NCI-H1092 treated with DMSO at 0.1 percent for 48 hours (cell line): ENCODE measurements at regions not wholly inside any gene's neighbourhood (a gene's known extent, or its start where the extent isn't known, plus 50 kb on each side); places are given as distances from the start of the nearest gene placed in this dataset.
A peak's percentile ranks its signal among the peaks of the same experiment; 100 is the strongest.
"Not testable (repeated sequence)": the region's sequence is repeated elsewhere in the genome, so short reads cannot be mapped to it uniquely, and the experiment has no call there.

ENCODE experiments used
- DNase-seq: peaks from one replicate; lab custom pipeline; 2025; lab: John Stamatoyannopoulos, UW

DNA sequence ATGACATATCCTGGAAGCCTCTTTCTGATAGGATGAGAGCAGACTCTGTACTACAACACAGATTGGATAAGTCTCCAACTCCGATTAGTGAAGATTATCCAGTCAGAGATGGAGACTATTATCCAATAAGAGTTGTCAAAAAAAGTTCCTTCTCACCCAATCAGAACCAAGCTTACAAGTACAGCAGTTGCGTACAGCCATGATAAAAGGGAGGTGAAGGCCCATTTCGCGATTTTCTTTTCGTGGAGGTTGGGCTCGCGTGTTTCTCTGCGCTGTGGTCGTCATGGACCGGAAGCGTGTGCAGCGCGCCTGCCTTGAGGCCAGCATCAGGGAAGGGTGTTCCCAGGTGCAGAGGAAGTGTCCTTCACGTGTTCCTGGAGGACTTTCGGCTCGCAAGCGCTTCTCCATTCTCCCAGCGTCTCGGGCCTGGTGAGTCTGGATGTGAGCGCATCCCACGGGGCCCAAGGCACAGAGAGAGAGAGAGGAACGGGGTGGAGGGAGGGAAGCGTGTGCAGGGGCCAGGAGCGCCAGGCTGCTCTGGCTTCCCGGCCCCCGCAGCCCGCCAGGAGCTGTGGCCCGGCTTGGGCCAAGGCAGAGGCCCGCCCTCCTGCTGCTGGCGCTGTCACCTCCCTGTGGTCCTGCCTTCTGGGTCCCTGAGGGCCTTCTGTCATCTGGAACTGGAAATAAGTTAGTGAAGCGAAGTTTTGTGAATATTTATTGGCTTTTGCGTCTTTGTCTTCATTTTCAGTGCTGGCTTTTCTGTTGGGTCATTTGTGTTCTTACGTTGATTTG lies 53.9 kb downstream of the CDRT15L2 start:
- DNase-seq = not testable (repeated sequence)

DNA sequence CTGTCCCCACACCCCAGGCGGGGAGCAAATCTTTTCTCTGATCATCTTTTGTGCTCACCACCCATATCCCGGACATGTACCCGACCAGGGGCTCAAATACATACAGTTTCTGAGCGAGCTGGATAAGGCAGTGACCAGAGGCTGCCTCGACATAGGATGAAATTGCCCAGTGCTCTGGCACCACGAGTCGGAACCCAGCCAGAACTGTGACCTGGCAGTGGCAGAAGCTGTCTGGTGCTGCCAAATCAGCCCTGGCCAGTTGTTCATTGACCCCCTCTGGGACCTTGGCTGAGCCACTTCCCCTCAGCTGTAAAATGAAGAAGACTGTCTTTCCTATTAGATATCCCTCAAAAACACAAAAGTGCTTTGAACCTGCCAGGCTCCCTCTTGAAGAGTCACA lies 60.6 kb downstream of the CDRT15L2 start:
- DNase-seq = not testable (repeated sequence)

DNA sequence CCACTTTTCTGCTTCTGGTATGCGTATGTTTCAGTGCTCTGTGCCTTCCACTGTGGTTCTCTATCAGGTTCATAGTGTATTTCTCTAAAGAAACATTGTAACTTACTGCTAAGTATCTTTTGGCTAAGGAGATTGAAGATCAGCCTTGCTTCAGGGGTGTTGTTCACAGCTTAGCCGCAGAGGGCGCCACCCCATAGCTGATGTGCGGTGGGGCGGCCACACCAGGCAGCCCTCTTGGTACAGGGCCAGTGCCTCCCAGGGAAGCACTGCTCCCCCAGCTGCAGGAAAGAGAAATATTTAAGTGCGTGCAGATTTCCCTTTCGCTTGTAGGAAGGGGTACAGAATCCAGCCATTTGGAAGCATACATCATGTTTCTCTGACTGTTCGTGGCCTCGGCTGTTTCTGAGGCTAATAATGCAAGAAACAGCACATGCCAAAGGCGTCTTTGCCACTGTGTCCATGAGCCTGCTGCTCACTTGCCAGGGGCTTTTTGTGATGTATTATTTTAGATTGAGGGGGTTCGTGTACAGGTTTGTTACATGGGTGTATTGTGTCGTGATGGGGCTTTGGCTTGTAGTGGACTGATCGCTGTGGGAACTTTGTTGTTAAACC lies 67.2 kb downstream of the CDRT15L2 start:
- DNase-seq = peak; percentile 15

DNA sequence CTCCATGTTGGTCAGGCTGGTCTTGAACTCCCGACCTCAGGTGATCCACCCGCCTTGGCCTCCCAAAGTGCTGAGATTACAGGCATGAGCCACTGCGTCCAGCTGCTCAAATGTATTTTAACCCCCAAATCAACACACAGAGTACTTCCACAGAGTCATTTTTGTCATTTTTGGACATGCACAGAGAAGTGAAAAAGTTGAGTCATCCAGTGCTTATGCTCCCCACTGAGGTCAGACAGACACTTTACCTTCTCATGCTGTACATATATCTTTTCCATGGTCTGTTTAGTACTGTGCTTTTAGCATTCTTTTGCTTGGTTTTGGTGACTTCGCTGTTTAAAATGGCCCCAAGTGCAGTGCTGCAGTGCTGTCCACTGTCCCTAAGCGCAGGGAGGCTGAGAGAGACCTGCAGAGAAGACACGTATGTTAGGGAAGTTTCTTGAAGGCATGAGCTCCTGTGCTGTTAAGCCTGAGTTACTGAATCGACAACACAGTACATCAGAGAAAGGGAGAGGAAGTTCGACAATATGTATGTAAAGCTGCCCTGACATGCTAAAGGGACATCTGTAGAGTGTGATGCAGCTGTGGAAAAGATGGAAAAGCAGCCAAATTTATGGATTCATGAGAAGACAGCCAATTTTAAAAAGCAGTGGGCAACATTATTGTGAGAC lies 69.7 kb downstream of the CDRT15L2 start:
- DNase-seq = not testable (repeated sequence)

DNA sequence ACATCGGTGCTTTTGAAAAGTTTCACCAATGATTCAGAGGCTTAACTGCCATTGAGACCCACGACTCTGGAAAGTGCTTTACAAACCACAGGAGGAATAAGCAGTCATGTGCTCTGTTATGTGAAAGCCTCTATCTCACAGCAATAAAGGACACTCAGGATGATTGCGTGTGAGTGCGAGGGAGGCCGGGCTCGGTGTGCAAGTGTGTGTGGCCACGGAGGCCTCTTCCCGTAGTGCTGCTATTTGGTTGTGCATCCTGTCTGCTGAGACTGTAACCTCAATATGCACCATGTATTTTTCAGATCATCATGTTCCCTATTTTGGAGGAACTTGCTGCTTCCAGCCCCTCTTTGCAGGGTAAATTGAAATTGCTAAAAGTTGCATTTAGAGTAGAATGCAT lies 71.5 kb downstream of the CDRT15L2 start:
- not testable (repeated sequence) for DNase-seq

DNA sequence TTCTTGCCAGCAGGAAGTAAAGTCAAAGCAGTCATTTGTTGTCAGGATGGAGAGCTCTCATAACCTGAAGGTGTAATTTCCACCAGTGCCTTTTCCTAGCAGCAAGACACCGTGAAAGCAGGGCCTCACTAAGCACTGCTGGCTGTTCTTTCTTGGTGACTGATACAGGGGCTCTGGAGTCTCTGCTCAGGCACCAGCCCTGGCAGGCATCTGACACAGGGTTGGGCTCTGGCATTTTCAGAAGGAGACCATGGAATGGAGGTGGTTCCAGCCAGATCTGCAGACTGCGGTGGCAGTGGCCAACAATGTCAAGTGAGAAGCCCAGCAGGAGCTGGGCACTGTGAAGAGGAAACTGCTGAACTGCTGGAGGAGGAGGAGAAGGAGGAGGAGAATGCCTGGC lies 72.2 kb downstream of the CDRT15L2 start:
- DNase-seq = not testable (repeated sequence)

DNA sequence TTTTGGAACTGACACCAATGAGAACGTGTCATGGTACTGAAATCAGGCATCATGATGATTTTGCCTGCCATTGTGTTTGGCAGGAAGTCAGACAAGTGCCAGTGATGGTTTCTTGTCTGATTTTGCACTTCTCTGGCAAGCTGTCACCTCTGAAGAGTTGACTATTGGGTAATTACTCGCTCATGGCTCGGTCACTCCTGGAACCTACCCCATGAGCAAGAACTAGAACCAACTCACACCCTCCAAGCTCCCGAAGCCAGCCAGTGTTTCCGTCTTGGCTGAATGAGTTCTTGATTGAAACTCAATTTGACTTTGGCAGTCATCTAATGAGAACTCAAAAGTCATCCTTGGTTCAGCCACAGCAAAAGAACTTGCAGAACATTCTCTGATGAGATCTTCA lies 73.9 kb downstream of the CDRT15L2 start:
- not testable (repeated sequence) for DNase-seq

DNA sequence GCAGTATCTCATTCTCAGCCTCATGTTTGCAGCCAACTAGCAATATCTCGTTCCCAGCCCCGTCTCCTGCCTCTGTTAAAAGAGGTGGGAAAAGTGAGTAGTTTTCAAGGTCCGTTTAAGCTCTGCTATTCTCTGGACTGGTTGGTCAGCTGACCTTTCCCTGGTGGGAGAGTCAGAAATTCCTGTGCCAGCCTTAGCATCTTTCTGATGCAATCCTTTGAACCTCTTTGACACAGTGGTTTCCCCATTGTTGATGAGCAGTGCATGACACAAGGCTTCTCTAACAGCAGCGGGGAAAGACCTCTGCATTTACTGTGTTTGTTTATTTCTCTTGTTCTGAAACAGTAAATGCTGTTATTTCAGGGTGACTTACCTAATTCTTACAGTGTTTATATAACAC lies 74.6 kb downstream of the CDRT15L2 start:
- not testable (repeated sequence) for DNase-seq

DNA sequence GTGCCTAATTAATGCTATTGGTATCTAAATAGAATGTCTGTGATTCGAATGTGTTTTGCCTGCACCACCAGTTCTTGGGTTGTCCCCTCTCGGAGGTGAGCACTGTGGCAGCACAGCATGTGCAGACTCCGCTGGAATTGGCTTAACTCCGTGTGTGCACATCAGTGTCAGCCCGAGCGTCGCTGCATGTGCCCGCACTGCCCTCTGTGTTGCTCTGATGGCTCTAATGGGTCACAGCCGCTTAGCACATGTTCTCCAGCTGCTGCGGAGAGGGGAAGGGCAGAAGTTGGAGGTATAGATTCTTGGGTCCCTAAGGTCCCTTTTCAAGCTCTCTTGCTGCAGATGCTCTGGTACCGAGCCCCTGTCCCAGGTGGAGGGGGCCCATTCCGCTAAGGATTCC lies 75.1 kb downstream of the CDRT15L2 start:
- not testable (repeated sequence) for DNase-seq

DNA sequence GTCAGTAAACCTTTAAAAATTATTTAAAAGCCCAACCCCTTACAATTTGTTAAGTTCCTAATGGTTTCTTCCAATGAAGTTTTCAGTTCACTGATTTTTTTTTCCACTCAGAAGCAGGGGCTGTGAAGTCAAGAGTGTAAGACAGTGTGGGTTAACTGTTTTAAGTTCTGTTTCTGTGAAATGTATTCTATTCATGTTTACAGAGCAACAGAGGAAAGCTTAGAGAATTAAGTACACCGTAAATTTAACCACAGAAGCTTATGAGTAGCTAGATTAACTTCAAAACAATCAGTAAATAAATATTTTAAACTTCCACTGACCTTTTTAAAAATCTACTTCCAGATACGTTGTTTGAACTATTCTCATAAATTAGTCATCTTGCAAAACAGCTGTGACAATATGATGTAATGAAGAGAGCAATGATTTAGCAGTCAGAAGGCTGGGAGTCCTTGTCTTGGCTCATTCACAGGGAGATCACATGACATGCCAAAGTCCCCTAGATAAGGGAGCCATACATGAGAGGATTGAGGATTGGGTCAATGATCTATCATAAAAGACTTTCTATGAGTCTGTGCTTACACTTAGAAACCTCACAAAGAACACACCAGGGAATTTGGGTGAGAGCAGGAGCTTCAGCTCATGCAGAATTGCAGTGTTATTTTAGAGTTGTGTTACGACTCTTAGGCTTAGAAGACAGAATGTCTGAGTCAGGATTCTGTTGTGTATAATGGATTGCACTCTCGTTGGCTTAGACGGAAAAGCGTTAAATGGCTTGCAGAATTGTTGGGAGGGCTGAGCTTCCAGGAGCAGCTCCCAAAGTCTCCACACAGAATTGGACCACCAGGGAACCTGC lies 85.8 kb downstream of the CDRT15L2 start:
- DNase-seq = not testable (repeated sequence)

DNA sequence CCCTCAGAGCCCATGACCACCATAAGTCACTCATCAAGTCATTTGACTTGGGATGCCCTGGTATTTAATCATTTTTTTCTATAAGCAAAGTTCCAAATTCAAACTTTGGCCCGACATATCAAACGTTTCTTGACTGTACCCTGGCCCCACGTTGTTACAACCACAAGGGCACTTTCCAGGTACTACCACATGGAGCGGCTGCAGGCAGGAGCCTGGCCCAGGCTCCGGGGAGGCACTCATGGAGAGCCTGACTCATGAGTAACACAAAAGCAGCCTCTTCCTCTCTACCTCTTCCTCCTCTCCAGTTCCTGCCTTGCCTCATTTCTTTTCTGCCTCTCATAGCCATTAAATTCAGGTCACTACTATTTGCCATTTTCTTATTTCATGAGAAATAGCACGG lies 87.2 kb downstream of the CDRT15L2 start:
- not testable (repeated sequence) for DNase-seq

DNA sequence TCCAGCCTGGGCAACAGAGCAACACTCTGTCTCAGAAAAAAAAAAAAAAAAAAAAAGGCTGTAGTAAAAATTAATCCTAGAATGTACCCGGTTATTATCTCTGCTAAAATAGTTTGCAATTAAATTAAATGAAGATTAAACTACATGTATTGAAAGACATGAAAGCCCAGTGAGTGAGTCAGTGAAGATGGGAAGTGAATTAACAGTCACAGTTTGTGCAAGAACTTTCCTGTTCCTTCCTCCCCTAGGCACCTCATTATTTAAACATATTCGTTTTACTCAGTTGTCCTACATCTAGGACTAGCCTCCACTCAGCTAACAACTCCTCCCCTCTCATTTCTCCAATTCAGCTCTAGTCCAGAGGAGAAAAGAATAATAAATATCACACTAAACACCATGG lies 88.2 kb downstream of the CDRT15L2 start:
- DNase-seq = not testable (repeated sequence)

DNA sequence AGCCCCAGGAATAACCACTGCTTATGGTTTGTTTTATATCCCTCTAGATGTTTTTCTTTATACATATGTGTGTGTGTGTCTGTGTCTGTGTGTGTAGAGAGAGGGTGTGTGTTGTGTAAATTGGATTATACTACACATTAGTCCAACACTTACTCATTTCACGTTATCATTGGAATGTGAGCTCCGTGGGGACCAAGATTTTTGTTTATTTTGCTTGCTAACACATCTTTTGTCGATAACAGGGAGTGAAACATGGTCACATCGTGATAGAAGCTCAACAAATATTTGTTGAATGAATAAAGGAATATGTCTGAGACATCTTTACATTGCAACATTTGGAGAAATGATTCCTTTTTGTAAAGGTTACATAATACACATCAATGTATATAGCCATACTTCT lies 88.8 kb downstream of the CDRT15L2 start:
- not testable (repeated sequence) for DNase-seq

DNA sequence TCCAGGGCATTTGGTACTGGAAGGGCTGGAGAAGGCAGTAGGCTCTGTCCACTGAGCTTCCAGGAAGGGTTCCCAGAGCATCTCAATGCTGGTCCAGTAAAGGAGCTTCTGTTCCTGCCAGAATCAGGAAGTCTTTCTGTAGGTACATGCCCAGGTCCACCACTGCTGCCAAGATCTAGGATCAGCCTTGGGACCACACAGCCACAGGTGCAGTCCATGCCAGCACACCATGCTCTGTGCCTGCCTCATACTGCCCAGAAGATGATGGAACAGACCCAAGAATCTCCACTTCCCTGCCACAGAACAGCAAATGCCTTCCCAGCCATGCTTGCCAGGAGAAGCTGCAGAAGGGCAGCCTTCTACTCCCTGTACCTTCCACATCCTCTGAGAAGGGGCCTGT lies 89.3 kb downstream of the CDRT15L2 start:
- not testable (repeated sequence) for DNase-seq

DNA sequence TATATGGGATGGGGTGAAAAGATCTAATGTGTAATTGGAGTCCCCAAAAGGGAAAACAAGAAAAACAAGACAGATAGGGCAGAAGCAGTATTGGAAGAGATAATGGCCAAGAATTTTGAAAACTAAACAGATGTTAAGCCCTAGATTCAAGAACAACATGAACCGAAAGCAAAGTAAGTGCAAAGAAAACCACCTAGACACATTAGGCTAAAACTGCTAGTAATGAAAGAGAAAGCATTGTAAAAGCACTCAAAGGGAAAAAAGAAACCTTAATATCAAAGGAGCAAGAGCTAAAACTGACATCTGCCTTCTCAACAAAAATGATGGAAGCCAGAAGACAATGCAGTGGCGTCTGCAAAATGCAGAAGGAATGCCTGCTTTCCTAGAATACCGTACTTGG lies 91.0 kb downstream of the CDRT15L2 start:
- not testable (repeated sequence) for DNase-seq

DNA sequence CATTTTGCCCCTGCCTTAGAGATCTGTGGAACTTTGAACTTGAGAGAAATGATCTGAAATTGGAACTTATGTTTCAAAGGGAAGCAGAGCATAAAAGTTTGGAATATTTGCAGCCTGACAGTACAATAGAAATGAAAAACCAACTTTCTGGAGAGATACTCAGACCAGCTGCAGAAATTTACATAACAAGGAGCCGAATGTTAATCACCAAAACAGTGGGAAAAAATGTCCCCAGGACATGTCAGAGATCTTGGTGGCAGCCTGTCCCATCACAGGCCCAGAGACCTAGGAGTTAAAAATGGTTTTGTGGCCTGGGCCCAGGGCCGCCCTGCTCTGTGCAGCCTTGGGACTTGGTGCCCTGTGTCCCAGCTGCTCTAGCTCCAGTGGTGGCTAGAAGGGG lies 94.8 kb downstream of the CDRT15L2 start:
- not testable (repeated sequence) for DNase-seq

DNA sequence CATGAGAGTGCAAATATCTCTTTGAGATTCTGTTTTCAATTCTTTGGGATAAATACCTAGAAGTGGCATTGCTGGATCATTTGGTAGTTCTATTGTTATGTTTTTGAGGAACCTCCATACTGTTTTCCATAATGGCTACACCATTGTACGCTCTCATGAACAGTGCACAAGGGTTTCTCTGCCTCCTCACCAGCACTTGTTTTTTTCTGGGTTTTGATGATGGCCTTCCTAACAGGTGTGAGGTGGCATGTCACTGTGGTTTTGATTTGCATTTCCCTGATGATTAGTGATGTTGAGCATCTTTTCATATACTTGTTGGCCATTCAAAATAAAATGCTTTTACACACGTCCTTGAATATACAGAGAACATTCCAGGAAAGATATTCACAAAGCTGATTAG lies 96.2 kb downstream of the CDRT15L2 start:
- not testable (repeated sequence) for DNase-seq

DNA sequence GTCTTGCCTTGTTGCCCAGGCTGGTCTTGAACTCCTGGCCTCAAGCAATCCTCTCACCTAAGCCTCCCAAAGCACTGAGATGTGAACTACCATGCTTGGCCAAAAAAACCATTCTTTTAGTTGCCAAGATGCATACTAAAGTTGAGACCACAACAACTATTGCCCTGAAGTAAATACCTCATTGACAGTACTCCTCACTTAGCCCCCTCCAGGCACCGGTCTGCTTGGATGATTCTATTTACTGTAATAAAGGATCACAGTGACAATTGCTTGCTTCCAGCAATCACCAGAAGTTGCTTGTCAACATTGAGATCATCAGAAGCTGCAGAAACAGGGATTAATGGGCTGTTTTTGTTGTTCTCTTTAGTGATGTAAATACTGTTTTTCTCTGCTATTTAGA lies 97.1 kb downstream of the CDRT15L2 start:
- DNase-seq = not testable (repeated sequence)

DNA sequence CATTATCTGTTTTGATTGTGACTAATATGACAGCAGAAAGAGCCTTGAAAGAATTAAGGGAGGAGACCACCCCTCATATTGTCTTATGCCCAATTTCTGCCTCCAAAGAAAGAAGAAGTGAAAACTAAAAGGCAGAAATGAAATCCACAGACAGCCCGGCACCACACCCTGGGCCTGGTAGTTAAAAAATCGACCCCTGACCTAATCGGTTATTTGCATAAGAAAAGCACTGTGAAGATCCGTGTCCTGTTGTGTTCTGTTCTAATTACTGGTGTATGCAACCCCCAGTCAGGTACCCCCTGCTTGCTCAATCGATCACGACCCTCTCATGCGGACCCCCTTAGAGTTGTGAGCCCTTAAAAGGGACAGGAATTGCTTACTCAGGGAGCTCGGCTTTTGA lies 97.9 kb downstream of the CDRT15L2 start:
- DNase-seq = not testable (repeated sequence)

DNA sequence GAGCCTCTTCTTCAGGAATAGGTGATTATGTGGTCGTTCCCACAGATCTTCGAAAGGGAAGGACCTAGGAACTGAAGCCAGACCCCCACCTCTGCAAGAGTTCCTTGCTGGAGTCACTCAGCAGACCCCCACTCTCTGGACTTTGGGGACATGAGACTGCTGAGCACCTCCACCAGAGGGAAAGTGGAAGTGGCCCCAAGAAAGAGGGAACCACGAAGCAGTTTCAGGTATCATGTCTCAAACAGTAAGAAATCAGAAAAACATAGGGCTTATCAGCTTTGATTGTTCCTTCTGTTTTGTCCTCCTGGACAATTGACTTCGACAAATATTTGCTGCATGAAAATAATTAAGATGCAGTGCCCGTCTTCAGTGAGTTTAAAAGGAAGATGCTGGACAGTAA lies 98.9 kb downstream of the CDRT15L2 start:
- not testable (repeated sequence) for DNase-seq

DNA sequence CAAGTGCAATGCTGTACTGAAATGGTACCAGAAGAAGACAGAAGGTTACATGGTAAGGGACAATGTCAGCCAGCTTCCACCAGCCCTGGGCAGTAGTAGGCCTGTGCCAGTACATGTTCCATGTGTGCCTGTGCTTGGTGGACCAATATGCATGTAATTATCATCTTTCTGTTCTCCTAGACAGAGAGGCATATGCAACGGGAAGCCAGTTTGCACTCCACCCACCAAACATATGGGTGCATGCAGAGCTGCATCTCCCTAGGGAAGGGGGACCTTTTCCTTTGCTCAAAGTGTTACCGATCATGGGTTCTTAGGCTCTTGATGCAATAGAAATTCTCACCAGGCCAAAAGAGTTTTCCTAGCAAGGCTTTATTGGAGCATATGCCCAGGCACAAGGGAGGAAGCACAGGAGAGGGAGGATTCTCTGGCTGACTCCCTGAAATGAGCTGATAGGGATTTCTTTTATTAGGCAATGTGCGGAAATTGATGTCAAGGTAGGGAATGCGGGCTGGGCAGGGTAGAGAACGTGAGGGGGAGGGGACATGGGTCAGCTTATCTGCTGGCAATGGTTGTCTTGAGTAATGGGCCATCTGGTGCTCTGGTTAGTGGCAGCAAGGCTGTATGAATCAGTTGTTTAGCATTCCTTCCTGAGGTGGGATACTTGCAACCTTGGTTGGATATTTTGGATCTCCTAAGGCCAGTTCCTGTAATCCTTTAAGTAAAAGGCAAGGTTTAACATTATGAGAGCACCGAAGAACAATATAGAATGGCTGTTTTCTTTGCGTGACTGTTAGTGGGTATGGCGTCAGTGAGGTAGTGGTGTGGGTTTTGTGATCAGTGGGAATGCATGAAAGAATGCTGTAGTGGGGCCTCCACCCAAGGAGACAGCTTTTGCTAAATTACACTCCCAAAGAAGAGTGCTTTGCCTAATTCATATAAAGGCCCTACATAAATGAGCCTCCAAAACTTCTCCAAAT lies 102.5 kb downstream of the CDRT15L2 start:
- not testable (repeated sequence) for DNase-seq
